Breast epithelium (tissue), 4 donors: ENCODE measurements at regions not wholly inside any gene's neighbourhood (a gene's known extent, or its start where the extent isn't known, plus 50 kb on each side); places are given as distances from the start of the nearest gene placed in this dataset.

ENCODE experiments used
- DNase-seq, 2 donors: peaks; one replicate each; pipeline ENCODE4 v3.0.0-alpha.2; 2019; ENCODE audit warnings: low spot score in 2 of 2
- H3K27ac ChIP-seq, 2 donors: fragments of 200-600 bp; sonication (generic) in 1 of 2; one replicate each; pipeline ENCODE4 v1.5.1; 2016 to 2019; ENCODE audit warnings: mild to moderate bottlenecking in 1 of 2
- H3K27me3 ChIP-seq, 2 donors: fragments of 200-600 bp; sonication (generic) in 1 of 2; one replicate each; pipeline versions ENCODE4 v1.5.1 to v1.6.0; 2017 to 2019; ENCODE audit warnings: control low read depth in 1 of 2, mild to moderate bottlenecking in 1 of 2
- H3K36me3 ChIP-seq: fragments of 200-600 bp; one replicate; pipeline ENCODE4 v1.5.1; 2019
- H3K4me1 ChIP-seq, 2 donors: fragments of 200-600 bp; sonication (generic); one replicate each; pipeline ENCODE4 v1.5.1; 2016 to 2019; ENCODE audit warnings: control low read depth in 1 of 2
- H3K4me3 ChIP-seq, 3 donors: fragments of 200-600 bp; sonication (generic); 1 replicate in 2 of 3; 2 replicates in 1 of 3; pipeline ENCODE4 v1.5.1; 2016 to 2019; ENCODE audit warnings: mild to moderate bottlenecking in 3 of 3, moderate library complexity in 2 of 3
- H3K9me3 ChIP-seq, 2 donors: fragments of 200-600 bp; sonication (generic) in 1 of 2; one replicate each; pipeline ENCODE4 v1.5.1; 2016 to 2019; ENCODE audit warnings: control low read depth in 1 of 2
- CTCF ChIP-seq, 3 donors: fragments of 450-650 bp; IDR thresholded peaks; one replicate each; pipeline ENCODE4 v1.5.1; 2016 to 2017; ENCODE audit warnings: antibody characterized with exemption in 3 of 3, mild to moderate bottlenecking in 3 of 3, moderate library complexity in 3 of 3
- POLR2A ChIP-seq: fragments of 450-650 bp; IDR thresholded peaks from one replicate; pipeline ENCODE4 v1.6.1; 2016; ENCODE audit warnings: antibody characterized with exemption, mild to moderate bottlenecking, moderate library complexity
- POLR2AphosphoS5 ChIP-seq, 3 donors: sonication (generic); formaldehyde crosslinking; IDR thresholded peaks; one replicate each; pipeline ENCODE4 v1.6.1; 2017; ENCODE audit warnings: antibody characterized with exemption in 3 of 3
- intact Hi-C: fragments of 100-400 bp; cut with DNase I; formaldehyde crosslinking; loops from one replicate; pipeline ENCODE4 v1.15.1; 2023; ENCODE audit warnings: low total_unique reads

- no peaks in the 10 kb centered on the region for H3K9me3 ChIP-seq
- no peaks in the 10 kb centered on the region for H3K4me1 ChIP-seq
- TF ChIP-seq POLR2AphosphoS5 (IDR thresholded peaks at IDR 0.05) (no peak), POLR2A (no peak), CTCF (IDR thresholded peaks at IDR 0.05) (no peak)
- no peaks in the 10 kb centered on the region for H3K36me3 ChIP-seq
- H3K27ac ChIP-seq: no peak overlapping the region
- no peaks in the 10 kb centered on the region for H3K27me3 ChIP-seq
- no peak overlapping the region for H3K4me3 ChIP-seq
- DNase-seq: no peak
- intact Hi-C loops: loop anchor here (5.0 kb wide), 1 partner anchor 1686 kb away; no protein-coding TSS in a partner anchor
Measured at GRCh38 chr13:34028496-34029442, 210.8 kb downstream of the RFC3 start.

GRCh38 chr13:34030782-34031181 is 212.8 kb downstream of the RFC3 start:
- Histone ChIP-seq H3K27ac (no peak overlapping the region), H3K27me3 (no peaks in the 10 kb centered on the region), H3K4me1 (no peaks in the 10 kb centered on the region), H3K36me3 (no peaks in the 10 kb centered on the region), H3K4me3 (no peak overlapping the region), H3K9me3 (peaks cover 0 to 7% of the 10 kb centered on the region in 2 donors)
- no peak for DNase-seq
- intact Hi-C loops: no loop called here
- TF ChIP-seq POLR2AphosphoS5 (IDR thresholded peaks at IDR 0.05): no peak
- TF ChIP-seq POLR2A: no peak
- no peak for TF ChIP-seq CTCF (IDR thresholded peaks at IDR 0.05)

GRCh38 chr13:34031610-34032009 is 213.7 kb downstream of the RFC3 start:
- TF ChIP-seq POLR2AphosphoS5 (IDR thresholded peaks at IDR 0.05): no peak
- no peak for TF ChIP-seq CTCF (IDR thresholded peaks at IDR 0.05)
- TF ChIP-seq POLR2A: no peak
- no peak overlapping the region for H3K4me3 ChIP-seq
- no peaks in the 10 kb centered on the region for H3K36me3 ChIP-seq
- DNase-seq: no peak
- peaks cover 0 to 7% of the 10 kb centered on the region in 2 donors for H3K9me3 ChIP-seq
- no peak overlapping the region for H3K27ac ChIP-seq
- intact Hi-C loops: no loop called here
- H3K4me1 ChIP-seq: no peaks in the 10 kb centered on the region
- no peaks in the 10 kb centered on the region for H3K27me3 ChIP-seq

- TF ChIP-seq POLR2AphosphoS5 (IDR thresholded peaks at IDR 0.05) (no peak), CTCF (IDR thresholded peaks at IDR 0.05) (no peak), POLR2A (no peak)
- no peaks in the 10 kb centered on the region for H3K27me3 ChIP-seq
- H3K9me3 ChIP-seq: peaks cover 0 to 7% of the 10 kb centered on the region in 2 donors
- H3K27ac ChIP-seq: no peak overlapping the region
- intact Hi-C loops: no loop called here
- H3K4me1 ChIP-seq: no peaks in the 10 kb centered on the region
- no peaks in the 10 kb centered on the region for H3K36me3 ChIP-seq
- DNase-seq: no peak
- H3K4me3 ChIP-seq: no peak overlapping the region
Measured at GRCh38 chr13:34034411-34034810, 216.5 kb downstream of the RFC3 start.

- peaks cover 0 to 7% of the 10 kb centered on the region in 2 donors for H3K9me3 ChIP-seq
- TF ChIP-seq POLR2AphosphoS5 (IDR thresholded peaks at IDR 0.05) (no peak), POLR2A (no peak), CTCF (IDR thresholded peaks at IDR 0.05) (no peak)
- H3K36me3 ChIP-seq: no peaks in the 10 kb centered on the region
- H3K4me3 ChIP-seq: no peak overlapping the region
- no peak overlapping the region for H3K27ac ChIP-seq
- no peak for DNase-seq
- no peaks in the 10 kb centered on the region for H3K27me3 ChIP-seq
- intact Hi-C loops: no loop called here
- H3K4me1 ChIP-seq: no peaks in the 10 kb centered on the region
Measured at GRCh38 chr13:34035178-34035577, 217.2 kb downstream of the RFC3 start.
